ENCODE measurements at regions not wholly inside any gene's neighbourhood (a gene's known extent, or its start where the extent isn't known, plus 50 kb on each side); places are given as distances from the start of the nearest gene placed in this dataset.

GRCh38 chr21:27528697-27529096, 561.8 kb upstream of the ADAMTS5 start:
- H3K4me1 ChIP-seq (ENCODE audit: insufficient read depth, low read length, poor library complexity, severe bottlenecking) = no peaks in the 10 kb centered on the region
- no peaks in the 10 kb centered on the region for H3K27me3 ChIP-seq (ENCODE audit: insufficient read depth, low read length, poor library complexity, severe bottlenecking)
- no peak overlapping the region for H3K4me2 ChIP-seq (ENCODE audit: low read depth, low read length, poor library complexity, severe bottlenecking)
- H2AFZ ChIP-seq (ENCODE audit: low read length) = no peak overlapping the region
- H3K4me3 ChIP-seq (ENCODE audit: low read length, poor library complexity, severe bottlenecking) = no peak overlapping the region
- H3K9me3 ChIP-seq (ENCODE audit: insufficient read depth, low read depth, low read length) = no peaks in the 10 kb centered on the region
- no peaks in the 10 kb centered on the region for H4K20me1 ChIP-seq (ENCODE audit: insufficient read depth, low read length, poor library complexity, severe bottlenecking)
- no peaks in the 10 kb centered on the region for H3K9me2 ChIP-seq (replicated peaks; ENCODE audit: low read depth, low read length)
- TF ChIP-seq, protein P1, sequence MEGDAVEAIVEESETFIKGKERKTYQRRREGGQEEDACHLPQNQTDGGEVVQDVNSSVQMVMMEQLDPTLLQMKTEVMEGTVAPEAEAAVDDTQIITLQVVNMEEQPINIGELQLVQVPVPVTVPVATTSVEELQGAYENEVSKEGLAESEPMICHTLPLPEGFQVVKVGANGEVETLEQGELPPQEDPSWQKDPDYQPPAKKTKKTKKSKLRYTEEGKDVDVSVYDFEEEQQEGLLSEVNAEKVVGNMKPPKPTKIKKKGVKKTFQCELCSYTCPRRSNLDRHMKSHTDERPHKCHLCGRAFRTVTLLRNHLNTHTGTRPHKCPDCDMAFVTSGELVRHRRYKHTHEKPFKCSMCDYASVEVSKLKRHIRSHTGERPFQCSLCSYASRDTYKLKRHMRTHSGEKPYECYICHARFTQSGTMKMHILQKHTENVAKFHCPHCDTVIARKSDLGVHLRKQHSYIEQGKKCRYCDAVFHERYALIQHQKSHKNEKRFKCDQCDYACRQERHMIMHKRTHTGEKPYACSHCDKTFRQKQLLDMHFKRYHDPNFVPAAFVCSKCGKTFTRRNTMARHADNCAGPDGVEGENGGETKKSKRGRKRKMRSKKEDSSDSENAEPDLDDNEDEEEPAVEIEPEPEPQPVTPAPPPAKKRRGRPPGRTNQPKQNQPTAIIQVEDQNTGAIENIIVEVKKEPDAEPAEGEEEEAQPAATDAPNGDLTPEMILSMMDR (conservative IDR thresholded peaks at IDR 0.05; ENCODE audit: low read length) = no peak
- no peak for TF ChIP-seq EZH2phosphoT487 (IDR thresholded peaks at IDR 0.05; ENCODE audit: borderline replicate concordance)
- no peaks in the 10 kb centered on the region for H3F3A ChIP-seq (ENCODE audit: low read depth)
- H3K9ac ChIP-seq (ENCODE audit: low read depth, low read length, poor library complexity, severe bottlenecking) = no peak overlapping the region
- no peaks in the 10 kb centered on the region for H3K79me2 ChIP-seq (ENCODE audit: insufficient read depth, low read length)
- H3K36me3 ChIP-seq (ENCODE audit: insufficient read depth, low read length) = no peaks in the 10 kb centered on the region

GRCh38 chr21:27526451-27526850, 559.6 kb upstream of the ADAMTS5 start:
- H3K4me1 ChIP-seq (ENCODE audit: insufficient read depth, low read length, poor library complexity, severe bottlenecking) = no peaks in the 10 kb centered on the region
- H3K9me3 ChIP-seq (ENCODE audit: insufficient read depth, low read depth, low read length) = no peaks in the 10 kb centered on the region
- no peaks in the 10 kb centered on the region for H4K20me1 ChIP-seq (ENCODE audit: insufficient read depth, low read length, poor library complexity, severe bottlenecking)
- H3K27me3 ChIP-seq (ENCODE audit: insufficient read depth, low read length, poor library complexity, severe bottlenecking) = no peaks in the 10 kb centered on the region
- no peak overlapping the region for H3K4me2 ChIP-seq (ENCODE audit: low read depth, low read length, poor library complexity, severe bottlenecking)
- no peaks in the 10 kb centered on the region for H3F3A ChIP-seq (ENCODE audit: low read depth)
- no peaks in the 10 kb centered on the region for H3K36me3 ChIP-seq (ENCODE audit: insufficient read depth, low read length)
- TF ChIP-seq, protein P1 (conservative IDR thresholded peaks at IDR 0.05; ENCODE audit: low read length) = no peak
- no peak for TF ChIP-seq EZH2phosphoT487 (IDR thresholded peaks at IDR 0.05; ENCODE audit: borderline replicate concordance)
- no peak overlapping the region for H3K9ac ChIP-seq (ENCODE audit: low read depth, low read length, poor library complexity, severe bottlenecking)
- no peaks in the 10 kb centered on the region for H3K9me2 ChIP-seq (replicated peaks; ENCODE audit: low read depth, low read length)
- H2AFZ ChIP-seq (ENCODE audit: low read length) = no peak overlapping the region
- H3K4me3 ChIP-seq (ENCODE audit: low read length, poor library complexity, severe bottlenecking) = no peak overlapping the region
- no peaks in the 10 kb centered on the region for H3K79me2 ChIP-seq (ENCODE audit: insufficient read depth, low read length)

GRCh38 chr21:27525780-27526179, 558.9 kb upstream of the ADAMTS5 start:
- no peaks in the 10 kb centered on the region for H3F3A ChIP-seq (ENCODE audit: low read depth)
- no peaks in the 10 kb centered on the region for H4K20me1 ChIP-seq (ENCODE audit: insufficient read depth, low read length, poor library complexity, severe bottlenecking)
- H3K9me3 ChIP-seq (ENCODE audit: insufficient read depth, low read depth, low read length) = no peaks in the 10 kb centered on the region
- no peaks in the 10 kb centered on the region for H3K27me3 ChIP-seq (ENCODE audit: insufficient read depth, low read length, poor library complexity, severe bottlenecking)
- no peak overlapping the region for H3K9ac ChIP-seq (ENCODE audit: low read depth, low read length, poor library complexity, severe bottlenecking)
- TF ChIP-seq, protein P1 (conservative IDR thresholded peaks at IDR 0.05; ENCODE audit: low read length) = no peak
- no peak for TF ChIP-seq EZH2phosphoT487 (IDR thresholded peaks at IDR 0.05; ENCODE audit: borderline replicate concordance)
- H3K4me1 ChIP-seq (ENCODE audit: insufficient read depth, low read length, poor library complexity, severe bottlenecking) = no peaks in the 10 kb centered on the region
- no peak overlapping the region for H3K4me3 ChIP-seq (ENCODE audit: low read length, poor library complexity, severe bottlenecking)
- no peaks in the 10 kb centered on the region for H3K9me2 ChIP-seq (replicated peaks; ENCODE audit: low read depth, low read length)
- no peak overlapping the region for H2AFZ ChIP-seq (ENCODE audit: low read length)
- H3K36me3 ChIP-seq (ENCODE audit: insufficient read depth, low read length) = no peaks in the 10 kb centered on the region
- no peak overlapping the region for H3K4me2 ChIP-seq (ENCODE audit: low read depth, low read length, poor library complexity, severe bottlenecking)
- H3K79me2 ChIP-seq (ENCODE audit: insufficient read depth, low read length) = no peaks in the 10 kb centered on the region

All from Loucy (cell line).